Hepatocyte (in vitro differentiated cells): ENCODE measurements at regions not wholly inside any gene's neighbourhood (a gene's known extent, or its start where the extent isn't known, plus 50 kb on each side); places are given as distances from the start of the nearest gene placed in this dataset.

Experiments
- EZH2 ChIP-seq: fragments of 200-600 bp; sonication (generic); IDR thresholded peaks from 2 replicates; pipeline ENCODE4 v1.6.1; 2016; ENCODE audit warnings: antibody characterized with exemption, mild to moderate bottlenecking, borderline replicate concordance
- TF ChIP-seq, protein P1 (sequence below): fragments of 200-600 bp; sonication (generic); IDR thresholded peaks from 2 replicates; pipeline ENCODE4 v1.5.1; 2016; ENCODE audit warnings: antibody characterized with exemption, mild to moderate bottlenecking; ENCODE audit not compliant: poor library complexity

DNA sequence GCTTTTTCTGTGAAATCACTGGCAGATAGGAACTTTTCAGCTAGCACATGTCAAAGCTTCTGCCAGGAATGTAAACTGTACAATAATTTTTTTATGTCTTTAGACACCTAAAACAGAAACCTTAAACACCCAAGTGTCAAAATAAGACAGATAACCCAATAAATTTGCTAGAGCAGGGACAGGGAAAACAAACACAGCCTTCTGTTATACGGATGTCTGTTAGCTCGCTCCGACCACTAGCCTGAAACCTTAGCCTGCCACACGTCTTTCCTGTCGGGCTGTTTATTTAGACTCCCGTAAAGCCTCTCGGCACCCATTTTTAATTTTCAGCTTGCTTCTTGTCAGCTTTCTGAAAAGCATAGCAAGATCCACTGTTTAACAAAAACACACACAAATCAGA, 355.4 kb upstream of the SLC24A2 start:
- TF ChIP-seq, protein P1, sequence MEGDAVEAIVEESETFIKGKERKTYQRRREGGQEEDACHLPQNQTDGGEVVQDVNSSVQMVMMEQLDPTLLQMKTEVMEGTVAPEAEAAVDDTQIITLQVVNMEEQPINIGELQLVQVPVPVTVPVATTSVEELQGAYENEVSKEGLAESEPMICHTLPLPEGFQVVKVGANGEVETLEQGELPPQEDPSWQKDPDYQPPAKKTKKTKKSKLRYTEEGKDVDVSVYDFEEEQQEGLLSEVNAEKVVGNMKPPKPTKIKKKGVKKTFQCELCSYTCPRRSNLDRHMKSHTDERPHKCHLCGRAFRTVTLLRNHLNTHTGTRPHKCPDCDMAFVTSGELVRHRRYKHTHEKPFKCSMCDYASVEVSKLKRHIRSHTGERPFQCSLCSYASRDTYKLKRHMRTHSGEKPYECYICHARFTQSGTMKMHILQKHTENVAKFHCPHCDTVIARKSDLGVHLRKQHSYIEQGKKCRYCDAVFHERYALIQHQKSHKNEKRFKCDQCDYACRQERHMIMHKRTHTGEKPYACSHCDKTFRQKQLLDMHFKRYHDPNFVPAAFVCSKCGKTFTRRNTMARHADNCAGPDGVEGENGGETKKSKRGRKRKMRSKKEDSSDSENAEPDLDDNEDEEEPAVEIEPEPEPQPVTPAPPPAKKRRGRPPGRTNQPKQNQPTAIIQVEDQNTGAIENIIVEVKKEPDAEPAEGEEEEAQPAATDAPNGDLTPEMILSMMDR = no peak
- TF ChIP-seq EZH2 = no peak
